ENCODE measurements at regions not wholly inside any gene's neighbourhood (a gene's known extent, or its start where the extent isn't known, plus 50 kb on each side); places are given as distances from the start of the nearest gene placed in this dataset.

DNA sequence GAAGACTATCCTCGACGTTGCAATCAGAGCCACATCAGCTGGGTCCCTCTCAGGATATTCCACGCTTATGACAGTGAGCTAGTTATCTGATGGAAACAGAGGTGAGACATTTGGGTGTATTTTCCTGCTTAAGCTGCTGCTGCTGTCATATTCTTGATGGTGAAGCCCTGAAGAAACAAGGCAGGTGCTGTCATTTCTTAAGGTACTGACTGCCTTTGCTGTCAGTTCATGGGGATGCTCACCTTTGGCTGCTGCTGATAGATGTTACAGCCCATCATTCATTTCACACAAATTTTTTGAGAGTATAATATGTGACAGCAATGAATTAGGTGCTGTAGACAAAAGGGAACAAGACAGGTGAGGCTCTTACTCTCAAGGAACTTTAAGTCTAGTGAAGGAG, 577.4 kb downstream of the LMO4 start:
- H3K36me3 Mint-ChIP-seq (ENCODE audit: low read depth): no peaks in the 10 kb centered on the region
- no peaks in the 10 kb centered on the region for H3K9me3 Mint-ChIP-seq
- H3K4me1 Mint-ChIP-seq: peaks cover 42% of the 10 kb centered on the region
- TF ChIP-seq, protein P1, sequence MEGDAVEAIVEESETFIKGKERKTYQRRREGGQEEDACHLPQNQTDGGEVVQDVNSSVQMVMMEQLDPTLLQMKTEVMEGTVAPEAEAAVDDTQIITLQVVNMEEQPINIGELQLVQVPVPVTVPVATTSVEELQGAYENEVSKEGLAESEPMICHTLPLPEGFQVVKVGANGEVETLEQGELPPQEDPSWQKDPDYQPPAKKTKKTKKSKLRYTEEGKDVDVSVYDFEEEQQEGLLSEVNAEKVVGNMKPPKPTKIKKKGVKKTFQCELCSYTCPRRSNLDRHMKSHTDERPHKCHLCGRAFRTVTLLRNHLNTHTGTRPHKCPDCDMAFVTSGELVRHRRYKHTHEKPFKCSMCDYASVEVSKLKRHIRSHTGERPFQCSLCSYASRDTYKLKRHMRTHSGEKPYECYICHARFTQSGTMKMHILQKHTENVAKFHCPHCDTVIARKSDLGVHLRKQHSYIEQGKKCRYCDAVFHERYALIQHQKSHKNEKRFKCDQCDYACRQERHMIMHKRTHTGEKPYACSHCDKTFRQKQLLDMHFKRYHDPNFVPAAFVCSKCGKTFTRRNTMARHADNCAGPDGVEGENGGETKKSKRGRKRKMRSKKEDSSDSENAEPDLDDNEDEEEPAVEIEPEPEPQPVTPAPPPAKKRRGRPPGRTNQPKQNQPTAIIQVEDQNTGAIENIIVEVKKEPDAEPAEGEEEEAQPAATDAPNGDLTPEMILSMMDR (IDR thresholded peaks at IDR 0.05; ENCODE audit: unreplicated experiment in 3 of 3): no peak
- H3K27me3 Mint-ChIP-seq (ENCODE audit: low read depth): no peaks in the 10 kb centered on the region
- H3K4me3 Mint-ChIP-seq: no peak overlapping the region
- peak overlapping the region in 1 of 3 experiments; percentile 4 for H3K27ac Mint-ChIP-seq

DNA sequence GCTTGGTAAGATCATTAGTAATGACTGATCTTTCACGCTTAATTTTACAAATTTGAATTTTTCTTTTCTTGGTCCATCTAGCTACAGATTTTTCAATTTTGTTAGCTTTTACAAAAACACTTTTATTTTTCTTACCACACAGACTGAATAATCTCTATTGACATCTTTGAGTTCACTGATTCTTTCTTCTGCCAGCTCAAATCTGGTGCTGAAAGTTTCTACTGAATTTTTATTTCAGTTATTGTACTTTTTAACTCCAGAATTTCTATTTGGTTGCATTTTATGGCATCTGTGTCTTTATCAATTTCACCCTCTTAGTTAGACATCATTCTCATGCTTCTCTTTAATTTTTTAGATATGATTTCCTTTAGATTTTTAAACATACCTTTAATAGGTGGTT, 584.7 kb downstream of the LMO4 start:
- no peaks in the 10 kb centered on the region for H3K4me1 Mint-ChIP-seq
- no peak overlapping the region for H3K27ac Mint-ChIP-seq
- no peak overlapping the region for H3K4me3 Mint-ChIP-seq
- peaks cover 22% of the 10 kb centered on the region for H3K9me3 Mint-ChIP-seq
- TF ChIP-seq, protein P1 (IDR thresholded peaks at IDR 0.05; ENCODE audit: unreplicated experiment in 3 of 3): no peak
- no peaks in the 10 kb centered on the region for H3K27me3 Mint-ChIP-seq (ENCODE audit: low read depth)
- no peaks in the 10 kb centered on the region for H3K36me3 Mint-ChIP-seq (ENCODE audit: low read depth)

DNA sequence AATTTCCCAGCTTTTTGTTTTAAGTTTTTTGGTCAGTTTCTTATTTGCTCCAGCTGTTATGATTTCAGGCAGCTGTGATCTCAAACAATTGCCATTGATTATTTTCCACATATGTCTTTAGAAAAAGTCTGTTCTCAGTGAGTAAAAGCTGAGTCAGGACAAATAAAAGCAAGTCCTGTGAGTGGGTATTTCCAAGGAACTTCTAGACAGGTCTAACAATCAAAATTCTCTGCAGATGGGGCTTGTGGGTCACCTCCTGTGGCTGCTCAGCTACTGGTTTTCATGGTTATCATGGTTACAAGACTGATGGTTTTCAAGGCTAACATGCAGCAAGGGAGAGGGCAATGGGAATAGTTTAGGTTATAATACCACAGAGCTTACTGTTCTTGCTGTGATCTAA, 585.7 kb downstream of the LMO4 start:
- TF ChIP-seq, protein P1 (IDR thresholded peaks at IDR 0.05; ENCODE audit: unreplicated experiment in 3 of 3): no peak
- no peak overlapping the region for H3K27ac Mint-ChIP-seq
- H3K4me1 Mint-ChIP-seq: no peaks in the 10 kb centered on the region
- no peak overlapping the region for H3K4me3 Mint-ChIP-seq
- peaks cover 22% of the 10 kb centered on the region for H3K9me3 Mint-ChIP-seq
- no peaks in the 10 kb centered on the region for H3K27me3 Mint-ChIP-seq (ENCODE audit: low read depth)
- no peaks in the 10 kb centered on the region for H3K36me3 Mint-ChIP-seq (ENCODE audit: low read depth)

DNA sequence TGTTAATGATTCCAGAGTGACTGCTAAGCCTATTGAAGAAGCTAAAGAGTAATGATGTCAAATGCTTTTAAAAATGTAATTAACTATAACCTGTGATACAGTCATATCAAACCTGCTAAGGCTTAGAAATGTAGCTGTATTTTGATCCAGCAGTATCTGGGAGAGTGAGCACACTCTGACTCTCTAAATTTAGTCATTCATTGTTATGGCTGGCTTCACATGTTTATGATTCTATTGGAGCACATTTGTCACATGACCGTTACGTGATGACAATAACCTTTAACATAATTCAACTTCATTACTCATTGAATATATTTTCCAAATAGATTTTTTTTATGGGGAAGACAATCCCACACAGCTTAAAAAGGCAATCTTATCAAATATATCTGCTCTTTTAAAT, 587.1 kb downstream of the LMO4 start:
- no peak overlapping the region for H3K4me3 Mint-ChIP-seq
- TF ChIP-seq, protein P1 (IDR thresholded peaks at IDR 0.05; ENCODE audit: unreplicated experiment in 3 of 3): no peak
- H3K27me3 Mint-ChIP-seq (ENCODE audit: low read depth): no peaks in the 10 kb centered on the region
- H3K27ac Mint-ChIP-seq: no peak overlapping the region
- peaks cover 22% of the 10 kb centered on the region for H3K9me3 Mint-ChIP-seq
- no peaks in the 10 kb centered on the region for H3K4me1 Mint-ChIP-seq
- H3K36me3 Mint-ChIP-seq (ENCODE audit: low read depth): no peaks in the 10 kb centered on the region

DNA sequence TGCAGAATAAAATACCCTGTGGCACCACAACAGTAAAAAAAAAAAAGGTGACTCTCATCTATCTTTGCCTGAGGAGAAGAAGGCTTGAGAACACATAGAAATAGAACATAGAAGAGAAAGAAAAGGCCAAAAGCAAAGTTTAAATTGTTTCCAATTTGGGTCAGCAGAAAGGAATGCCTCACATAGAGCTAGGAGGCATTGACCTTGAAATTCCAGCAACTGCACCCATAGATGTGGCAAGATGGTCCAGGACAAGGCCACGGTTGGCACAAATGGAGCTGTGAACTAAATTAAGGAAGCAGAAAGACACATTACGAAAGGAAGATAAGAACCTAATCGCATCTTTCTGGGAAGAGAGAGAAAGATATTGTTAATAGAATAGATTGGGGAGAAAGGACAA, 588.3 kb downstream of the LMO4 start:
- no peaks in the 10 kb centered on the region for H3K4me1 Mint-ChIP-seq
- no peaks in the 10 kb centered on the region for H3K27me3 Mint-ChIP-seq (ENCODE audit: low read depth)
- no peak overlapping the region for H3K4me3 Mint-ChIP-seq
- H3K36me3 Mint-ChIP-seq (ENCODE audit: low read depth): no peaks in the 10 kb centered on the region
- TF ChIP-seq, protein P1 (IDR thresholded peaks at IDR 0.05; ENCODE audit: unreplicated experiment in 3 of 3): no peak
- H3K9me3 Mint-ChIP-seq: peaks cover 17% of the 10 kb centered on the region
- H3K27ac Mint-ChIP-seq: no peak overlapping the region

DNA sequence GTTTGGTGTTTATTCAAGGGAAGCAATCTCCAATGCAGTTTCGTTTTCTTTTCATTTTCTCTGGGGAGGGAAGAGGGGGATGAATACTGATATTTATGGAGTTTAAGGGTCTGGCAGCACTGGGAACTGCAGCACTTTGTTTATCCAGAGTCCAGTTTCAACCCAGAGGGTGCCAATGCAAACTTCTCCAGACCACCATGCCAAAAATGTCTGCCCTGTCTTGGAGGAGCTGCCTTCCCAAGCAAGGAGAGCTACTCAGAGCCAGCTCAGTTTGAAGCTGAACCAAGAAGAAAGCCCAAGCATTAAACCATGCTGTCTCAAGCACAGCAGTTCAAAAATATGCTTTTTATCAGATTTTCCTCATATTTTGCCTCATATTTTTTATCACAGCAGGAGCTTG, 589.7 kb downstream of the LMO4 start:
- Mint-ChIP-seq H3K9me3 (peaks cover 9% of the 10 kb centered on the region), H3K27ac (no peak overlapping the region), H3K4me1 (no peaks in the 10 kb centered on the region), H3K36me3 (ENCODE audit: low read depth) (no peaks in the 10 kb centered on the region), H3K27me3 (ENCODE audit: low read depth) (no peaks in the 10 kb centered on the region), H3K4me3 (no peak overlapping the region)
- TF ChIP-seq, protein P1 (IDR thresholded peaks at IDR 0.05; ENCODE audit: unreplicated experiment in 3 of 3): no peak

All from nephron (organoid).